NCI-H2171 (cell line): ENCODE measurements at regions not wholly inside any gene's neighbourhood (a gene's known extent, or its start where the extent isn't known, plus 50 kb on each side); places are given as distances from the start of the nearest gene placed in this dataset.
A peak's percentile ranks its signal among the peaks of the same experiment; 100 is the strongest.

Experiments used
- DNase-seq: peaks from one replicate; lab custom pipeline; 2025; lab: John Stamatoyannopoulos, UW

- no peak for DNase-seq
Observed at GRCh38 chr19:30781519-30781918, 409.3 kb downstream of the ZNF536 start.

DNA sequence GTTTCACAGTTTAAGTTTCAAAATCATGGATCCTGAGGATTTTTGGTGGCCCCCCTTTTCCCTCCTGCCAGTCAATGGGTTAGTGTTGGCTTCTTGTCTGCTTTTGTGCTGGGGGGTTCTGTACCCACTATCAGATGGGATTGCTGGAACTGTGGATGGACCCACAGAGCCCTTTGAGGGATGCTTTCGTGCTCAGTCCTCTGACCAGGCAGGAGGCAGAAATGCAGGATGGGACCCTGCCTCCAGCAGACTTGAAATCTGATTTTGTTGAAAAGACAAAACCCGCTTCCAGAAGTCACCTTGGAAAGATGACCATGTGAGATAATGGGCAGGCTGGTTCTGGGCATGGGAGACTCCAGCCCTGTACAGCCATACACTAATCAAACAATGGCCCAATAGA lies 408.9 kb downstream of the ZNF536 start:
- no peak for DNase-seq

- DNase-seq, result no peak
Observed at GRCh38 chr19:30780456-30780855, 408.3 kb downstream of the ZNF536 start.

- no peak for DNase-seq
Observed at GRCh38 chr19:30780032-30780431, 407.8 kb downstream of the ZNF536 start.

DNA sequence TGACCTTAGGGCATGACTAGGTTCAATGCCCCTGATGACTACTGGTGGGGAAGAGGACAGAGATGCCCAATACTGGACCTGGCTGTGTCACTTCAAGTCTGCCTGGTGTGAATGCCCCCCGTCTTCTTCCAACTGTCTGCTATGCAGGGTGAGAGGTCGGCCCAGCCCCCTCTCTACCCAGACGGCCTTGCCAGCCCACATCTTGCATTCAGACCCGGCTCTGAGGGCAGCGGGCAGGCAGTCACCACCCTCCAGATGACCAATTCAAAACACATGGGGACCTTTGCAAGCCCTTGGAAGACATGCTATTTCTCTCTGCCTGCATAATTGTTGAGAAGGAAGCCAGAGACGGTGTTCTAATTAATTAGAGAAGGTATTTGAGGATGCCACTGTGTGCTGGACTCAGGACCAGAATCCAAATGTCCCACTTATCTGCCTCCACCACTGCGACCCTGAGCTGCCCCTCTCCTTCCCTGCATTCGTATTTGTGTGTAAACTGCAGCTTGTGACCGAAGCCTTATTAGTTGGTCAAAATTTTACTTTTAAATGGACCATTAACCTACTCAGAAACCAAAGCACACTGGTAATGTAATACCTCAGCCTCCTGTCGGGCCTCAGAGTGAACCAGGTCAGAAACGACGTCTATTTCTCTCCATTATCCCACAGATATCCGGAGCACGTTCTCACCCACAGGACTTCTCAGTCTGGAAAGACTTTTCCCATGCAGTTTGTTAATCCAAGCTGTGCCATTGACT lies 407.0 kb downstream of the ZNF536 start:
- DNase-seq, result no peak

GRCh38 chr19:30778061-30778460 lies 405.9 kb downstream of the ZNF536 start:
- no peak for DNase-seq

GRCh38 chr19:30775956-30776355 lies 403.8 kb downstream of the ZNF536 start:
- DNase-seq, result no peak

GRCh38 chr19:30774252-30774766 lies 402.1 kb downstream of the ZNF536 start:
- DNase-seq, result no peak

- no peak for DNase-seq
Observed at GRCh38 chr19:30762651-30763050, 390.5 kb downstream of the ZNF536 start.

- no peak for DNase-seq
Observed at GRCh38 chr19:30760014-30760413, 387.8 kb downstream of the ZNF536 start.

- no peak for DNase-seq
Observed at GRCh38 chr19:30757837-30758617, 385.8 kb downstream of the ZNF536 start.

GRCh38 chr19:30757104-30757836 lies 385.1 kb downstream of the ZNF536 start:
- DNase-seq, result no peak

DNA sequence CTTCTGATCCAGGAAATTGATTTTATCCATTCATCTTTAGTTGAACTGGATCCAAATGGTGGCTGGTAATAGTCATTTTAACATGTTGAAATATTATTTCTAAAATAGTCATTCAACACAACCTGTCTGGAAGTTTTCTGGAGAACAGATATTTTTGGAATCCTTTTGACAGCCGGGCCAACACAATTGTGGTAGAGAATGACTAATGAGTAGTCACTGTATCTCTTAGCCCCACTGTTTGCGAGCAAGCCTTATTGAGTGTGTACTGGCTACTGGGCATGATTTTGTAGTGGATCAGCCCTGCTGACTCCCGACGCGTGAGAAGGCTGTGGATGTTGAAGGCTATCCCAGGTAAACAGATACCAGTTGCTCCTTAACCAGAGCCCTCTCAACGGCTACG lies 383.4 kb downstream of the ZNF536 start:
- no peak for DNase-seq

GRCh38 chr19:30754162-30754561 lies 382.0 kb downstream of the ZNF536 start:
- no peak for DNase-seq

DNA sequence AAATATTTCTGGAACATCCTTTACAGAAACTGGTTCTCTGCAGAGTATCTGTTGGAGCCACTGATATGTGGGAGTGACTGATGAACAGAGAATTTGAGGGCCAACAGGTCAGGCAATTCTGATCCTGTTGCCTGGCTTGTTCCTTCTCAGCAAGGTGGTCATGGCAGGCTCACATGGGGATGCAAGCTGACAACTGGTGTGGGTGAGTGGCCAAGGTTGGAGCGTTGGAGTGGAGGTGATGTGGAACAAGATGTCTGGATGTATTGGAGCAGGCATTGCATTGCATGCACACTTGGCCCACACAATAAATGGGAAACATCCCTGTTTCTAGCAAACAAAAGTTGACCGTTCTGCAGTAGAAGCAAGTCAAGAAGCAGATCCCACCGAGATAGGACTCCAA lies 380.7 kb downstream of the ZNF536 start:
- DNase-seq, result no peak

- no peak for DNase-seq
Observed at GRCh38 chr19:30752201-30752600, 380.0 kb downstream of the ZNF536 start.

DNA sequence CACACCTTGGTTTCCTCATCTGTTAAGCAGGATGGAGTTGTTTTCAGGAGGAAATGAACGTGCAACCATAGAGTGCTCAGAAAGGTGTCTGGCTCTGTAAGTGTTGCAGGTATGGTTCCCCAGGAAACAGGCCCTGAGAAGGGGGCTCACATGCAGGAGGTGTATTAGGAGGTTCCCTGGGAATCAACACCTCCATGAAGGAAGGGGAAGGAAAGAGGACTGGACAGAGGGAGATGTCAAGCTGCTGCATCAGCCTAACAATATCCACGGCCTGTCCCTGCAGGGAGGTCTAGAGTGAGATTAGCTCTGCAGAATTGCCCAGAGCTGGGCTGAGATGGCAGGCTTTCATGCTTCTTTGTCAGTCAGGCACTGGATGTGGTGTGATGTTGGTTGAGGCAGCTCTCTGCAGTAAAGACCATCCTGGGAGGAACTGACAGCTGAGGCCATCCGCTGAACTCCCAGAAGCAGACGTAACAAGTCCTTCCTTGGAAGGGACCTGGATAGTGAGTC lies 373.3 kb downstream of the ZNF536 start:
- DNase-seq, result no peak

DNA sequence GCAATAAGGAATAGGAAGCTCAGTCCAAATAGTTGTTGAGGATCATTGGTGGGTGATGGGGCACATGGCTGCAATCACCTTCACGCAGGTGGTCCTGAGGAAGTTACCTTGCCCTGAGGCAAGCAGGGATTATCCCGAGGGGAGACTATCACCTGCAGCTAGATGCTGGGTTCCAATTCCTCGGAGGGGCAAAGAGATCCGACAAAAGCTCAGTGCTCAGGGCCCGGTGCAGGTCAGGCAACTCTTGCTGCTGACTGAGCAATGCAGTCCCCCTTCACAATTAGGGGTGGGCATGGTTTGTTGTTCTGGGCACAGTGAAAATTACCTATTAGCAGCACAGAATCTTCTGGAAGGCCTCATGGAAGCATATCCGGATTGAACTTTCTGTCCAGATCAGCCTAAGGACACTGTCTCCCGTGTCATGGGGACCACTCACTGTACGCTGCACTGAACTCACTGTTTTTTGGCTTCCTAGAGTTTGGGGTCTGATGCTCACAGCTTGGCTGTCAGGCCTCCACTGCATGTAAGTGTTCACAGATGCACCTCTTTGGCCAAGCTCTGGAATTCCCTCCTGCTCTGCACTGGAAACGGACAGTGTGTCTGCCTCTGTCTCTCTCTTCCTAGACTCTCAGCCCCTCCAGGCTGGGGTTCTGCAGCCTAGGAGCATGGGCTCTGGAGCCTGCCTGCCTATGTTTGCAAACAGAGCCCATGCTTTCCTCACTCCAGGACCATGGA lies 372.7 kb downstream of the ZNF536 start:
- no peak for DNase-seq

- no peak for DNase-seq
Observed at GRCh38 chr19:30743702-30744101, 371.5 kb downstream of the ZNF536 start.

- DNase-seq, result peak; percentile 54
Observed at GRCh38 chr19:30743011-30743410, 370.8 kb downstream of the ZNF536 start.

DNA sequence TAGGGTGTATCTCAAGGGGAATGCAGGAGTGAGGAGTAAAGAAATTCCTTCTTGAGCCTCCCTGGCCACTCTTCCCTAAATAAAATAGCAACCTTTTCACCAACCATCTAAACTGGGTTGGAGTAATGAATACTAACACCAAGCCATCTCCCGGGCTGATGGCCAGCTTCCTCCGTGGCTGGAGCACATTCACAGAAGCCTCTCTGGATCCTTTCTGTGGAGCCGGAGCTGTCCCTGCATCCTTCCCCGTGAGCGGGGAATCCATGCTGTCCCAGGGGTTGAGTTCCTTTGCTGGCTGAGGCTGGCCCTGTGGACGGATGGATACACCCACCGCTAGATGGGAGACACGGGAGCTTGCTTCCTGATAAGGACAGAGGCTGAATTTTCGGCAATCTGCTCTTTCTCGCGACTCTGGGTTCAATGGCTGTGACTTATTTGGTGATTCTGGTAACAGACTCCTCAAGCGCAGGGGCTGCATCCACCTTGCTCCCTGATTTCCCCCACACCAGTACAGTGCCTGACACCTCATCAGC lies 370.3 kb downstream of the ZNF536 start:
- DNase-seq, result no peak
